ENCODE measurements at regions not wholly inside any gene's neighbourhood (a gene's known extent, or its start where the extent isn't known, plus 50 kb on each side); places are given as distances from the start of the nearest gene placed in this dataset.
"Not testable (repeated sequence)": the region's sequence is repeated elsewhere in the genome, so short reads cannot be mapped to it uniquely, and the experiment has no call there.

GRCh38 chr1:60915441-60915840 is 166.9 kb upstream of the NFIA start:
- dilution Hi-C loops (cut with MboI; ENCODE audit: extremely low pct_ligation_motif_present, low sequenced_read_pairs), result no loop called here
- no peak overlapping the region for H3K4me2 ChIP-seq (ENCODE audit: control insufficient read depth, extremely low read depth, insufficient read depth, low read depth, low read length)
- no peaks in the 10 kb centered on the region for H3K79me2 ChIP-seq (ENCODE audit: control insufficient read depth, insufficient read depth, low read length)
- H3K9ac ChIP-seq (ENCODE audit: control insufficient read depth, extremely low read depth, insufficient read depth, low read length), result no peak overlapping the region
- H3K4me1 ChIP-seq (ENCODE audit: control insufficient read depth, extremely low read depth, insufficient read depth, low read length), result no peaks in the 10 kb centered on the region
- no peaks in the 10 kb centered on the region for H3K27me3 ChIP-seq (ENCODE audit: control insufficient read depth, extremely low read depth, insufficient read depth, low read length)
- H4K20me1 ChIP-seq (ENCODE audit: control insufficient read depth, extremely low read depth, insufficient read depth, low read length), result no peaks in the 10 kb centered on the region
- TF ChIP-seq CTCF (optimal IDR thresholded peaks at IDR 0.05 in 1 of 3, IDR thresholded peaks at IDR 0.05 in 1 of 3, conservative IDR thresholded peaks at IDR 0.05 in 1 of 3; ENCODE audit: extremely low read depth in 1 of 3, insufficient read depth in 2 of 3, low read length in 3 of 3) (no peak), EZH2 (IDR thresholded peaks at IDR 0.05; ENCODE audit: low read length) (no peak)
- no peak overlapping the region for H2AFZ ChIP-seq (ENCODE audit: control insufficient read depth, low read length)
- DNase-seq (ENCODE audit: low read depth, low spot score) (no peak), FAIRE-seq (no peak)
- no peaks in the 10 kb centered on the region for H3K36me3 ChIP-seq (ENCODE audit: control insufficient read depth in 2 of 2, extremely low read depth in 1 of 2, insufficient read depth in 2 of 2, low read length in 2 of 2)
- H3K27ac ChIP-seq (ENCODE audit: control insufficient read depth, insufficient read depth, low read length), result no peak overlapping the region
- no peaks in the 10 kb centered on the region for H3K9me3 ChIP-seq (ENCODE audit: control insufficient read depth, low read depth, low read length)
- no peaks in the 10 kb centered on the region for H3K9me1 ChIP-seq (ENCODE audit: control insufficient read depth, extremely low read depth, insufficient read depth, low read length)
- H3K4me3 ChIP-seq (ENCODE audit: control insufficient read depth in 2 of 3, extremely low read depth in 1 of 3, insufficient read depth in 2 of 3, low read depth in 1 of 3, low read length in 3 of 3), result no peak overlapping the region

- H3K4me1 ChIP-seq (ENCODE audit: control insufficient read depth, extremely low read depth, insufficient read depth, low read length), result no peaks in the 10 kb centered on the region
- H3K4me3 ChIP-seq (ENCODE audit: control insufficient read depth in 2 of 3, extremely low read depth in 1 of 3, insufficient read depth in 2 of 3, low read depth in 1 of 3, low read length in 3 of 3), result no peak overlapping the region
- H3K9me3 ChIP-seq (ENCODE audit: control insufficient read depth, low read depth, low read length), result no peaks in the 10 kb centered on the region
- no peaks in the 10 kb centered on the region for H3K9me1 ChIP-seq (ENCODE audit: control insufficient read depth, extremely low read depth, insufficient read depth, low read length)
- DNase-seq (ENCODE audit: low read depth, low spot score), result no peak
- no peak overlapping the region for H3K4me2 ChIP-seq (ENCODE audit: control insufficient read depth, extremely low read depth, insufficient read depth, low read depth, low read length)
- dilution Hi-C loops (cut with MboI; ENCODE audit: extremely low pct_ligation_motif_present, low sequenced_read_pairs), result no loop called here
- no peaks in the 10 kb centered on the region for H4K20me1 ChIP-seq (ENCODE audit: control insufficient read depth, extremely low read depth, insufficient read depth, low read length)
- no peak for FAIRE-seq
- no peak overlapping the region for H3K9ac ChIP-seq (ENCODE audit: control insufficient read depth, extremely low read depth, insufficient read depth, low read length)
- TF ChIP-seq EZH2 (IDR thresholded peaks at IDR 0.05; ENCODE audit: low read length) (no peak), CTCF (optimal IDR thresholded peaks at IDR 0.05 in 1 of 3, IDR thresholded peaks at IDR 0.05 in 1 of 3, conservative IDR thresholded peaks at IDR 0.05 in 1 of 3; ENCODE audit: extremely low read depth in 1 of 3, insufficient read depth in 2 of 3, low read length in 3 of 3) (no peak)
- H2AFZ ChIP-seq (ENCODE audit: control insufficient read depth, low read length), result no peak overlapping the region
- H3K79me2 ChIP-seq (ENCODE audit: control insufficient read depth, insufficient read depth, low read length), result no peaks in the 10 kb centered on the region
- no peaks in the 10 kb centered on the region for H3K36me3 ChIP-seq (ENCODE audit: control insufficient read depth in 2 of 2, extremely low read depth in 1 of 2, insufficient read depth in 2 of 2, low read length in 2 of 2)
- no peaks in the 10 kb centered on the region for H3K27me3 ChIP-seq (ENCODE audit: control insufficient read depth, extremely low read depth, insufficient read depth, low read length)
- H3K27ac ChIP-seq (ENCODE audit: control insufficient read depth, insufficient read depth, low read length), result no peak overlapping the region
These were observed 167.4 kb upstream of the NFIA start for GRCh38 chr1:60914982-60915381.

- H3K9me1 ChIP-seq (ENCODE audit: control insufficient read depth, extremely low read depth, insufficient read depth, low read length); H3K36me3 ChIP-seq (ENCODE audit: control insufficient read depth in 2 of 2, extremely low read depth in 1 of 2, insufficient read depth in 2 of 2, low read length in 2 of 2); H3K9ac ChIP-seq (ENCODE audit: control insufficient read depth, extremely low read depth, insufficient read depth, low read length); DNase-seq (ENCODE audit: low read depth, low spot score); H3K27ac ChIP-seq (ENCODE audit: control insufficient read depth, insufficient read depth, low read length); FAIRE-seq; dilution Hi-C loops (cut with MboI; ENCODE audit: extremely low pct_ligation_motif_present, low sequenced_read_pairs); H2AFZ ChIP-seq (ENCODE audit: control insufficient read depth, low read length); H3K4me2 ChIP-seq (ENCODE audit: control insufficient read depth, extremely low read depth, insufficient read depth, low read depth, low read length); H3K4me1 ChIP-seq (ENCODE audit: control insufficient read depth, extremely low read depth, insufficient read depth, low read length); H4K20me1 ChIP-seq (ENCODE audit: control insufficient read depth, extremely low read depth, insufficient read depth, low read length); H3K4me3 ChIP-seq (ENCODE audit: control insufficient read depth in 2 of 3, extremely low read depth in 1 of 3, insufficient read depth in 2 of 3, low read depth in 1 of 3, low read length in 3 of 3); H3K79me2 ChIP-seq (ENCODE audit: control insufficient read depth, insufficient read depth, low read length); H3K9me3 ChIP-seq (ENCODE audit: control insufficient read depth, low read depth, low read length); H3K27me3 ChIP-seq (ENCODE audit: control insufficient read depth, extremely low read depth, insufficient read depth, low read length): not testable (repeated sequence)
These were observed 168.7 kb upstream of the NFIA start for GRCh38 chr1:60913708-60914107.

Data from keratinocyte (primary cell).